C4-2B (cell line): ENCODE measurements at regions not wholly inside any gene's neighbourhood (a gene's known extent, or its start where the extent isn't known, plus 50 kb on each side); places are given as distances from the start of the nearest gene placed in this dataset.

ENCODE experiments used
- ZFX ChIP-seq: fragments of 450-650 bp; IDR thresholded peaks from 2 replicates; pipeline ENCODE4 v1.6.1; 2017
- TF ChIP-seq, protein P1 (sequence below): fragments of 450-650 bp; conservative IDR thresholded peaks from 2 replicates; pipeline ENCODE4 v1.5.1; 2017; ENCODE audit warnings: mild to moderate bottlenecking

DNA sequence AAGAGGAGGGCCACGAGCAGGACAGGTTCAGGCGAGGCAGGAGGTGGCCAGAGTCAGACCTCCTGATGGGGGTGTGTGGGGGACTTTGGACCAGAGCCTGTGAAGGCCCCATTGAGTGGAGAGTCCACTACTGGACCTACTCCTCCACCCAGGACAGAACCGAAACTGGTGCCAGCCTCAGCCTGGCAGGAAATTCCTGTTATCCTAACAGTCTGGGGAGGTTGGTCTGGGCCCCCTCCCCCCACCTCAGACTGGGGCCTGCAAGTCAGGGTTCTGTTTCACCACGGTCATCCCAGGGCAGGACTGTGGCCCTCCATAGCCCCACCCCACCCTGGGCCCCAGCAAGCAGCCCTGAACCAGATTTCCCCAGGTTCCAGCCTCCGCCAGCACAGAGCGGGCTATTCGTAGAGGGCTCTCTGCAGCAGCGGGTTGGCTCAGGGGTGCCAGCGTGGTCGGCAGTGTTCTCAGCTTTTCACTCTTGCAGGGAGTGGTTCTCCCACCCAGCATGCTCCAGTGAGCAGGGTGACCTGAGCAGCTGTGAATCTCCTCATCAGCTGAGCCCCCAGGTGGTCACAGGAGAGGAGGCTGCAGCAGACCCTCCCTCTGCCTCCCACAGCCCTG lies 217.3 kb downstream of the TBC1D2B start:
- TF ChIP-seq, protein P1, sequence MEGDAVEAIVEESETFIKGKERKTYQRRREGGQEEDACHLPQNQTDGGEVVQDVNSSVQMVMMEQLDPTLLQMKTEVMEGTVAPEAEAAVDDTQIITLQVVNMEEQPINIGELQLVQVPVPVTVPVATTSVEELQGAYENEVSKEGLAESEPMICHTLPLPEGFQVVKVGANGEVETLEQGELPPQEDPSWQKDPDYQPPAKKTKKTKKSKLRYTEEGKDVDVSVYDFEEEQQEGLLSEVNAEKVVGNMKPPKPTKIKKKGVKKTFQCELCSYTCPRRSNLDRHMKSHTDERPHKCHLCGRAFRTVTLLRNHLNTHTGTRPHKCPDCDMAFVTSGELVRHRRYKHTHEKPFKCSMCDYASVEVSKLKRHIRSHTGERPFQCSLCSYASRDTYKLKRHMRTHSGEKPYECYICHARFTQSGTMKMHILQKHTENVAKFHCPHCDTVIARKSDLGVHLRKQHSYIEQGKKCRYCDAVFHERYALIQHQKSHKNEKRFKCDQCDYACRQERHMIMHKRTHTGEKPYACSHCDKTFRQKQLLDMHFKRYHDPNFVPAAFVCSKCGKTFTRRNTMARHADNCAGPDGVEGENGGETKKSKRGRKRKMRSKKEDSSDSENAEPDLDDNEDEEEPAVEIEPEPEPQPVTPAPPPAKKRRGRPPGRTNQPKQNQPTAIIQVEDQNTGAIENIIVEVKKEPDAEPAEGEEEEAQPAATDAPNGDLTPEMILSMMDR: no peak
- no peak for TF ChIP-seq ZFX
